ENCODE measurements at regions not wholly inside any gene's neighbourhood (a gene's known extent, or its start where the extent isn't known, plus 50 kb on each side); places are given as distances from the start of the nearest gene placed in this dataset.

- no peak for DNase-seq (ENCODE audit: low read depth)
- Histone ChIP-seq H3K4me3 (ENCODE audit: low read depth, low read length) (no peak overlapping the region), H3K27me3 (ENCODE audit: control insufficient read depth, insufficient read depth, low read length) (no peaks in the 10 kb centered on the region), H3K36me3 (ENCODE audit: control insufficient read depth, insufficient read depth, low read length) (no peaks in the 10 kb centered on the region)
- no peak for TF ChIP-seq CTCF (IDR thresholded peaks at IDR 0.05; ENCODE audit: insufficient read depth, low read length, severe bottlenecking)
- FAIRE-seq = no peak
Observed at GRCh38 chr3:8420612-8421011, 81.0 kb upstream of the LMCD1 start.

- Histone ChIP-seq H3K27me3 (ENCODE audit: control insufficient read depth, insufficient read depth, low read length) (no peaks in the 10 kb centered on the region), H3K36me3 (ENCODE audit: control insufficient read depth, insufficient read depth, low read length) (no peaks in the 10 kb centered on the region), H3K4me3 (ENCODE audit: low read depth, low read length) (no peak overlapping the region)
- FAIRE-seq (no peak), DNase-seq (ENCODE audit: low read depth) (no peak)
- TF ChIP-seq CTCF (IDR thresholded peaks at IDR 0.05; ENCODE audit: insufficient read depth, low read length, severe bottlenecking) = no peak
Observed at GRCh38 chr3:8421267-8421666, 80.4 kb upstream of the LMCD1 start.

- H3K27me3 ChIP-seq (ENCODE audit: control insufficient read depth, insufficient read depth, low read length) = no peaks in the 10 kb centered on the region
- no peak overlapping the region for H3K4me3 ChIP-seq (ENCODE audit: low read depth, low read length)
- no peaks in the 10 kb centered on the region for H3K36me3 ChIP-seq (ENCODE audit: control insufficient read depth, insufficient read depth, low read length)
- DNase-seq (ENCODE audit: low read depth) (no peak), FAIRE-seq (no peak)
- no peak for TF ChIP-seq CTCF (IDR thresholded peaks at IDR 0.05; ENCODE audit: insufficient read depth, low read length, severe bottlenecking)
Observed at GRCh38 chr3:8421711-8422110, 79.9 kb upstream of the LMCD1 start.

GRCh38 chr3:8423307-8423706 lies 78.3 kb upstream of the LMCD1 start:
- Histone ChIP-seq H3K27me3 (ENCODE audit: control insufficient read depth, insufficient read depth, low read length) (no peaks in the 10 kb centered on the region), H3K4me3 (ENCODE audit: low read depth, low read length) (no peak overlapping the region), H3K36me3 (ENCODE audit: control insufficient read depth, insufficient read depth, low read length) (no peaks in the 10 kb centered on the region)
- no peak for TF ChIP-seq CTCF (IDR thresholded peaks at IDR 0.05; ENCODE audit: insufficient read depth, low read length, severe bottlenecking)
- FAIRE-seq (no peak), DNase-seq (ENCODE audit: low read depth) (no peak)

GRCh38 chr3:8424281-8424680 lies 77.3 kb upstream of the LMCD1 start:
- H3K27me3 ChIP-seq (ENCODE audit: control insufficient read depth, insufficient read depth, low read length) = no peaks in the 10 kb centered on the region
- H3K36me3 ChIP-seq (ENCODE audit: control insufficient read depth, insufficient read depth, low read length) = no peaks in the 10 kb centered on the region
- no peak overlapping the region for H3K4me3 ChIP-seq (ENCODE audit: low read depth, low read length)
- DNase-seq (ENCODE audit: low read depth) (no peak), FAIRE-seq (no peak)
- TF ChIP-seq CTCF (IDR thresholded peaks at IDR 0.05; ENCODE audit: insufficient read depth, low read length, severe bottlenecking) = no peak

- DNase-seq (ENCODE audit: low read depth) (no peak), FAIRE-seq (no peak)
- peaks cover 1% of the 10 kb centered on the region for H3K27me3 ChIP-seq (ENCODE audit: control insufficient read depth, insufficient read depth, low read length)
- no peak overlapping the region for H3K4me3 ChIP-seq (ENCODE audit: low read depth, low read length)
- no peaks in the 10 kb centered on the region for H3K36me3 ChIP-seq (ENCODE audit: control insufficient read depth, insufficient read depth, low read length)
- no peak for TF ChIP-seq CTCF (IDR thresholded peaks at IDR 0.05; ENCODE audit: insufficient read depth, low read length, severe bottlenecking)
Observed at GRCh38 chr3:8436661-8437287, 64.8 kb upstream of the LMCD1 start.

Data from bronchial epithelial cell (primary cell).